H1 (cell line): ENCODE measurements at regions not wholly inside any gene's neighbourhood (a gene's known extent, or its start where the extent isn't known, plus 50 kb on each side); places are given as distances from the start of the nearest gene placed in this dataset.
A peak's percentile ranks its signal among the peaks of the same experiment; 100 is the strongest.

Experiments
- ASH2L ChIP-seq: fragments of 200-600, 300-600 bp; sonication (generic); IDR thresholded peaks from one replicate; pipeline ENCODE4 v1.7.1; 2017; ENCODE audit warnings: low read length
- BCL11A ChIP-seq, 2 experiments: IDR thresholded peaks; one replicate each; pipeline ENCODE4 v1.6.1; 2011; ENCODE audit warnings: low read depth in 2 of 2, low read length in 2 of 2, mild to moderate bottlenecking in 2 of 2
- CHD7 ChIP-seq: fragments of 300-600 bp; sonication (generic); IDR thresholded peaks from 2 replicates; pipeline ENCODE4 v1.7.1; 2012; ENCODE audit warnings: low read length, moderate library complexity, mild to moderate bottlenecking, inconsistent platforms; ENCODE audit not compliant: insufficient replicate concordance
- GTF2F1 ChIP-seq: IDR thresholded peaks from 2 replicates; pipeline ENCODE4 v1.6.1; 2012; ENCODE audit warnings: low read depth, low read length, improper control_type of control experiment, borderline replicate concordance
- NANOG ChIP-seq: IDR thresholded peaks from 2 replicates; pipeline ENCODE4 v1.6.1; 2011; ENCODE audit warnings: low read length, low read depth, mild to moderate bottlenecking, inconsistent platforms; ENCODE audit not compliant: insufficient read depth, poor library complexity, severe bottlenecking
- RNF2 ChIP-seq: fragments of 200-900, 300-1000 bp; sonication (generic); IDR thresholded peaks from 2 replicates; pipeline ENCODE4 v1.7.1; 2016; ENCODE audit warnings: borderline replicate concordance, low read depth, mild to moderate bottlenecking, antibody characterized with exemption, low read length; ENCODE audit not compliant: poor library complexity, severe bottlenecking; ENCODE audit errors: missing control alignments
- SIRT6 ChIP-seq: IDR thresholded peaks from one replicate; pipeline ENCODE4 v1.7.1; 2012; ENCODE audit warnings: low read length, inconsistent platforms
- SP1 ChIP-seq: IDR thresholded peaks from 2 replicates; pipeline ENCODE4 v1.6.1; 2011; ENCODE audit warnings: low read depth, low read length
- TAF7 ChIP-seq: optimal IDR thresholded peaks from 2 replicates; pipeline ENCODE3; 2011; ENCODE audit warnings: low read depth, mild to moderate bottlenecking, inconsistent platforms, low read length, moderate library complexity, borderline replicate concordance
- TBP ChIP-seq: IDR thresholded peaks from 2 replicates; pipeline ENCODE4 v1.6.1; 2011; ENCODE audit warnings: low read depth, low read length, improper control_type of control experiment
- YY1 ChIP-seq: IDR thresholded peaks from 2 replicates; pipeline ENCODE4 v1.6.1; 2011; ENCODE audit warnings: low read depth, mild to moderate bottlenecking, low read length

GRCh38 chr6:121619987-121620740 lies 184.7 kb downstream of the GJA1 start (continued):
- no peak for TF ChIP-seq TAF7
- no peak for TF ChIP-seq SIRT6
- no peak for TF ChIP-seq ASH2L
- TF ChIP-seq YY1, result 0 out of 2 replicates have a peak, but pooled peaks have one; percentile 19
- no peak for TF ChIP-seq CHD7
- no peak for TF ChIP-seq BCL11A (IDR thresholded peaks at IDR 0.05; ENCODE audit: low read depth in 2 of 2, low read length in 2 of 2)
- peak; percentile 34; the same call in 1 of the 2 replicates for TF ChIP-seq SP1
- peak; percentile 14 for TF ChIP-seq NANOG
- no peak for TF ChIP-seq RNF2
- no peak for TF ChIP-seq TBP
- TF ChIP-seq GTF2F1, result no peak
